Endothelial cell of hepatic sinusoid (primary cell): ENCODE measurements at regions not wholly inside any gene's neighbourhood (a gene's known extent, or its start where the extent isn't known, plus 50 kb on each side); places are given as distances from the start of the nearest gene placed in this dataset.

Experiments used
- in situ Hi-C: cut with HindIII; loops from 2 replicates; pipeline ENCODE4 v1.10.0; 2017; ENCODE audit warnings: low sequenced_read_pairs

- in situ Hi-C loops, result no loop called here
Observed at GRCh38 chr2:236739663-236740062, 170.0 kb downstream of the ACKR3 start.

- in situ Hi-C loops, result no loop called here
Observed at GRCh38 chr2:236740506-236740905, 170.9 kb downstream of the ACKR3 start.

- in situ Hi-C loops, result no loop called here
Observed at GRCh38 chr2:236743039-236743920, 173.7 kb downstream of the ACKR3 start.

GRCh38 chr2:236743921-236744280 lies 174.3 kb downstream of the ACKR3 start:
- in situ Hi-C loops, result no loop called here

- in situ Hi-C loops, result no loop called here
Observed at GRCh38 chr2:236744281-236744705, 174.7 kb downstream of the ACKR3 start.

- in situ Hi-C loops, result loop anchor here (5.0 kb wide), 1 partner anchor 92 kb away; no protein-coding TSS in a partner anchor
Observed at GRCh38 chr2:236744716-236745115, 175.1 kb downstream of the ACKR3 start.

GRCh38 chr2:236745420-236746210 lies 176.0 kb downstream of the ACKR3 start:
- in situ Hi-C loops, result loop anchor here (5.0 kb wide), 1 partner anchor 93 kb away; no protein-coding TSS in a partner anchor

- in situ Hi-C loops, result loop anchor here (5.0 kb wide), 1 partner anchor 95 kb away; no protein-coding TSS in a partner anchor
Observed at GRCh38 chr2:236746833-236747232, 177.2 kb downstream of the ACKR3 start.

- in situ Hi-C loops, result loop anchor here (5.0 kb wide), 1 partner anchor 95 kb away; no protein-coding TSS in a partner anchor
Observed at GRCh38 chr2:236747426-236747825, 177.8 kb downstream of the ACKR3 start.

- in situ Hi-C loops, result loop anchor here (5.0 kb wide), 1 partner anchor 96 kb away; no protein-coding TSS in a partner anchor
Observed at GRCh38 chr2:236747925-236748324, 178.3 kb downstream of the ACKR3 start.

GRCh38 chr2:236748385-236748784 lies 178.8 kb downstream of the ACKR3 start:
- in situ Hi-C loops, result loop anchor here (5.0 kb wide), 1 partner anchor 96 kb away; no protein-coding TSS in a partner anchor

GRCh38 chr2:236748801-236749200 lies 179.2 kb downstream of the ACKR3 start:
- in situ Hi-C loops, result loop anchor here (5.0 kb wide), 1 partner anchor 96 kb away; no protein-coding TSS in a partner anchor

- in situ Hi-C loops, result loop anchor here (5.0 kb wide), 1 partner anchor 97 kb away; no protein-coding TSS in a partner anchor
Observed at GRCh38 chr2:236749346-236749745, 179.7 kb downstream of the ACKR3 start.

GRCh38 chr2:236752096-236752495 lies 182.5 kb downstream of the ACKR3 start:
- in situ Hi-C loops, result no loop called here

GRCh38 chr2:236753606-236754270 lies 184.1 kb downstream of the ACKR3 start:
- in situ Hi-C loops, result no loop called here

- in situ Hi-C loops, result no loop called here
Observed at GRCh38 chr2:236754271-236754944, 184.8 kb downstream of the ACKR3 start.

GRCh38 chr2:236755278-236755840 lies 185.7 kb downstream of the ACKR3 start:
- in situ Hi-C loops, result no loop called here

GRCh38 chr2:236758406-236758805 lies 188.8 kb downstream of the ACKR3 start:
- in situ Hi-C loops, result no loop called here

GRCh38 chr2:236760246-236760645 lies 190.6 kb downstream of the ACKR3 start:
- in situ Hi-C loops, result no loop called here

- in situ Hi-C loops, result no loop called here
Observed at GRCh38 chr2:236761358-236761757, 191.7 kb downstream of the ACKR3 start.
